ENCODE measurements at regions not wholly inside any gene's neighbourhood (a gene's known extent, or its start where the extent isn't known, plus 50 kb on each side); places are given as distances from the start of the nearest gene placed in this dataset.

DNA sequence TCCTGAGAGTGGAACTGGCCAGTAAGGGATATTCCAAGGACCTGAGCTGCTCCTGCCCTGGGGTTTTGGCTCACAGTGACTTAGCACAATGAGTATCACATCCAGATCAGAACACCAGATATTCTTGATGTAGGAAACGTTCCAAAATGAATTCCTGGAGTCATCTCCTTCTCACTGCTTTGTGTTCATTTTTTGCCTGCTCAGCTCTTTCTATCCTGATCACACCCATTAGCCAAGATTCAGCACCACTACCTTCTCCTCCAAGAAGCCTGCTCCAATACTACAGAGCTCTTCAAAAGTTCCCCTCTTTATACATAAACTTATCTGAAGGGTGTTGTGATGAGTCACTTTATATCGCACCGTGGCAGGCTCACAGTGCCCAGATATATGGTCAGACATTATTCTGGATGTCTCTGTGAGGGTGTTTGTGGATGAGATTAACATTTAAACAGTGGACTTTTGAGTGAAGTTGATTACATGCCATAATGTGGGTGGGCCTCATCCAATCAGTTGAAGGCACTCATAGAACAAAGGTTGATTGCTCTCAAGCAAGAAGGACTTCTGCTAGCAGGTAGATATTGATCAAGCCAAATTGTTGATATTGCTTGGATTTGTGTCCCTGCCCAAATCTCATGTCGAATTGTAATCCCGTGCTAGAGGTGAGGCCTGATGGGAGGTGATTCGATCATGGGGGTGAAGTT, 1155.2 kb upstream of the AUTS2 start:
- TF ChIP-seq, protein P1, sequence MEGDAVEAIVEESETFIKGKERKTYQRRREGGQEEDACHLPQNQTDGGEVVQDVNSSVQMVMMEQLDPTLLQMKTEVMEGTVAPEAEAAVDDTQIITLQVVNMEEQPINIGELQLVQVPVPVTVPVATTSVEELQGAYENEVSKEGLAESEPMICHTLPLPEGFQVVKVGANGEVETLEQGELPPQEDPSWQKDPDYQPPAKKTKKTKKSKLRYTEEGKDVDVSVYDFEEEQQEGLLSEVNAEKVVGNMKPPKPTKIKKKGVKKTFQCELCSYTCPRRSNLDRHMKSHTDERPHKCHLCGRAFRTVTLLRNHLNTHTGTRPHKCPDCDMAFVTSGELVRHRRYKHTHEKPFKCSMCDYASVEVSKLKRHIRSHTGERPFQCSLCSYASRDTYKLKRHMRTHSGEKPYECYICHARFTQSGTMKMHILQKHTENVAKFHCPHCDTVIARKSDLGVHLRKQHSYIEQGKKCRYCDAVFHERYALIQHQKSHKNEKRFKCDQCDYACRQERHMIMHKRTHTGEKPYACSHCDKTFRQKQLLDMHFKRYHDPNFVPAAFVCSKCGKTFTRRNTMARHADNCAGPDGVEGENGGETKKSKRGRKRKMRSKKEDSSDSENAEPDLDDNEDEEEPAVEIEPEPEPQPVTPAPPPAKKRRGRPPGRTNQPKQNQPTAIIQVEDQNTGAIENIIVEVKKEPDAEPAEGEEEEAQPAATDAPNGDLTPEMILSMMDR (conservative IDR thresholded peaks at IDR 0.05; ENCODE audit: low read depth, low read length) = no peak
- TF ChIP-seq EZH2 (IDR thresholded peaks at IDR 0.05; ENCODE audit: borderline replicate concordance, low read depth, low read length, poor library complexity, severe bottlenecking) = no peak

Measured in A673 (cell line).